OCI-LY3 (cell line): ENCODE measurements at regions not wholly inside any gene's neighbourhood (a gene's known extent, or its start where the extent isn't known, plus 50 kb on each side); places are given as distances from the start of the nearest gene placed in this dataset.

Source experiments
- H2AFZ ChIP-seq: fragments of 200-600, 300-600 bp; shearing (Covaris generic); 2 replicates; pipeline ENCODE4 v1.6.0; 2014; ENCODE audit warnings: antibody characterized with exemption, low read depth, low read length
- H3K27ac ChIP-seq: fragments of 200-600, 300-600 bp; sonication (generic); 2 replicates; pipeline ENCODE4 v1.5.1; 2014; ENCODE audit warnings: mild to moderate bottlenecking, low read length, moderate library complexity, mixed read lengths
- H3K27me3 ChIP-seq: fragments of 200-600, 300-600 bp; sonication (generic); 2 replicates; pipeline ENCODE4 v1.6.1; 2014; ENCODE audit warnings: low read depth, low read length, mixed read lengths
- H3K36me3 ChIP-seq: fragments of 200-600, 300-600 bp; sonication (generic); replicated peaks from 2 replicates; pipeline ENCODE3; 2014; ENCODE audit warnings: low read depth, low read length, mixed read lengths
- H3K4me1 ChIP-seq: fragments of 300-600, 200-600 bp; sonication (generic); 2 replicates; pipeline ENCODE4 v1.6.1; 2014; ENCODE audit warnings: low read length, mixed read lengths
- H3K4me2 ChIP-seq: fragments of 200-600, 300-600 bp; sonication (generic); 2 replicates; pipeline ENCODE4 v1.6.1; 2014; ENCODE audit warnings: low read length, mixed read lengths
- H3K4me3 ChIP-seq: fragments of 300-600, 200-600 bp; sonication (generic); 2 replicates; pipeline ENCODE4 v1.5.1; 2014; ENCODE audit warnings: antibody characterized with exemption, mild to moderate bottlenecking, low read length, moderate library complexity
- H3K79me2 ChIP-seq: fragments of 300-600, 200-600 bp; shearing (Covaris generic); 2 replicates; pipeline ENCODE4 v1.6.1; 2014; ENCODE audit warnings: mild to moderate bottlenecking, low read length, mixed read lengths
- H3K9ac ChIP-seq: fragments of 300-600, 200-600 bp; shearing (Covaris generic); 2 replicates; pipeline ENCODE4 v1.6.0; 2014; ENCODE audit warnings: mild to moderate bottlenecking, low read length, moderate library complexity
- H3K9me3 ChIP-seq: fragments of 200-600, 300-600 bp; shearing (Covaris generic); 2 replicates; pipeline ENCODE4 v1.6.1; 2014; ENCODE audit warnings: low read length, mixed read lengths; ENCODE audit not compliant: insufficient read depth
- H4K20me1 ChIP-seq: fragments of 200-600, 300-600 bp; sonication (generic); 2 replicates; pipeline ENCODE4 v1.6.1; 2016; ENCODE audit warnings: low read length, mixed read lengths; ENCODE audit not compliant: insufficient read depth
- CTCF ChIP-seq: fragments of 200-600, 300-600 bp; sonication (generic); IDR thresholded peaks from 2 replicates; pipeline ENCODE4 v1.5.1; 2014; ENCODE audit warnings: antibody characterized with exemption, low read length, low read depth
- EZH2phosphoT487 ChIP-seq: fragments of 200-600 bp; shearing (Covaris generic); IDR thresholded peaks from 2 replicates; pipeline ENCODE4 v1.6.1; 2018; ENCODE audit warnings: antibody characterized with exemption, mixed run types, low read depth

- H3K27ac ChIP-seq: no peak overlapping the region
- H3K4me2 ChIP-seq: no peak overlapping the region
- H3K4me3 ChIP-seq: no peak overlapping the region
- no peak for TF ChIP-seq EZH2phosphoT487
- no peaks in the 10 kb centered on the region for H3K9me3 ChIP-seq
- no peaks in the 10 kb centered on the region for H3K27me3 ChIP-seq
- H2AFZ ChIP-seq: no peak overlapping the region
- no peaks in the 10 kb centered on the region for H3K36me3 ChIP-seq
- no peaks in the 10 kb centered on the region for H4K20me1 ChIP-seq
- H3K4me1 ChIP-seq: no peaks in the 10 kb centered on the region
- no peaks in the 10 kb centered on the region for H3K79me2 ChIP-seq
- no peak overlapping the region for H3K9ac ChIP-seq
Measured at GRCh38 chr3:104873331-104873730, 493.4 kb upstream of the ALCAM start.

GRCh38 chr3:104878395-104878794 lies 488.3 kb upstream of the ALCAM start:
- H3K9me3 ChIP-seq: no peaks in the 10 kb centered on the region
- no peak overlapping the region for H3K27ac ChIP-seq
- H3K4me2 ChIP-seq: no peak overlapping the region
- H2AFZ ChIP-seq: no peak overlapping the region
- H3K4me3 ChIP-seq: no peak overlapping the region
- H3K27me3 ChIP-seq: no peaks in the 10 kb centered on the region
- TF ChIP-seq CTCF: no peak
- no peak for TF ChIP-seq EZH2phosphoT487
- no peaks in the 10 kb centered on the region for H4K20me1 ChIP-seq
- no peaks in the 10 kb centered on the region for H3K79me2 ChIP-seq
- H3K4me1 ChIP-seq: no peaks in the 10 kb centered on the region
- no peaks in the 10 kb centered on the region for H3K36me3 ChIP-seq
- H3K9ac ChIP-seq: no peak overlapping the region

GRCh38 chr3:104879919-104880318 lies 486.8 kb upstream of the ALCAM start:
- no peak for TF ChIP-seq EZH2phosphoT487
- no peak for TF ChIP-seq CTCF
- H3K4me3 ChIP-seq: no peak overlapping the region
- H3K27me3 ChIP-seq: no peaks in the 10 kb centered on the region

GRCh38 chr3:104885214-104885814 lies 481.4 kb upstream of the ALCAM start:
- Histone ChIP-seq H3K27ac (no peak overlapping the region), H4K20me1 (no peaks in the 10 kb centered on the region), H3K4me1 (peaks cover 33% of the 10 kb centered on the region), H3K9ac (no peak overlapping the region), H3K4me2 (no peak overlapping the region), H3K27me3 (no peaks in the 10 kb centered on the region), H3K4me3 (no peak overlapping the region), H3K79me2 (no peaks in the 10 kb centered on the region), H2AFZ (no peak overlapping the region), H3K36me3 (peaks cover 10% of the 10 kb centered on the region), H3K9me3 (no peaks in the 10 kb centered on the region)
- no peak for TF ChIP-seq EZH2phosphoT487
- no peak for TF ChIP-seq CTCF

More at GRCh38 chr3:104879919-104880318, 486.8 kb upstream of the ALCAM start:
- no peak overlapping the region for H2AFZ ChIP-seq
- no peak overlapping the region for H3K9ac ChIP-seq
- H4K20me1 ChIP-seq: no peaks in the 10 kb centered on the region
- no peaks in the 10 kb centered on the region for H3K4me1 ChIP-seq
- no peaks in the 10 kb centered on the region for H3K9me3 ChIP-seq
- no peaks in the 10 kb centered on the region for H3K79me2 ChIP-seq
- no peak overlapping the region for H3K27ac ChIP-seq
- H3K4me2 ChIP-seq: no peak overlapping the region
- H3K36me3 ChIP-seq: no peaks in the 10 kb centered on the region
